ENCODE measurements at regions not wholly inside any gene's neighbourhood (a gene's known extent, or its start where the extent isn't known, plus 50 kb on each side); places are given as distances from the start of the nearest gene placed in this dataset.
"Not testable (repeated sequence)": the region's sequence is repeated elsewhere in the genome, so short reads cannot be mapped to it uniquely, and the experiment has no call there.

GRCh38 chr12:4156317-4156716 is 117.2 kb upstream of the CCND2 start:
- DNase-seq (ENCODE audit: low read depth) = no peak

GRCh38 chr12:4154672-4155225 is 118.8 kb upstream of the CCND2 start:
- no peak for DNase-seq (ENCODE audit: low read depth)

GRCh38 chr12:4153343-4153892 is 120.1 kb upstream of the CCND2 start:
- DNase-seq (ENCODE audit: low read depth) = peak; percentile 42

- DNase-seq (ENCODE audit: low read depth) = no peak
These were observed 121.3 kb upstream of the CCND2 start for GRCh38 chr12:4152145-4152795.

GRCh38 chr12:4151362-4152121 is 122.0 kb upstream of the CCND2 start:
- no peak for DNase-seq (ENCODE audit: low read depth)

- not testable (repeated sequence) for DNase-seq (ENCODE audit: low read depth)
These were observed 123.2 kb upstream of the CCND2 start for GRCh38 chr12:4150355-4150754.

- peak; percentile 17 for DNase-seq (ENCODE audit: low read depth)
These were observed 125.0 kb upstream of the CCND2 start for GRCh38 chr12:4148418-4149056.

GRCh38 chr12:4147031-4147481 is 126.5 kb upstream of the CCND2 start:
- DNase-seq (ENCODE audit: low read depth) = no peak

- DNase-seq (ENCODE audit: low read depth) = no peak
These were observed 127.3 kb upstream of the CCND2 start for GRCh38 chr12:4145990-4146859.

- DNase-seq (ENCODE audit: low read depth) = no peak
These were observed 128.9 kb upstream of the CCND2 start for GRCh38 chr12:4144676-4145075.

GRCh38 chr12:4143896-4144295 is 129.7 kb upstream of the CCND2 start:
- DNase-seq (ENCODE audit: low read depth) = no peak

- no peak for DNase-seq (ENCODE audit: low read depth)
These were observed 132.0 kb upstream of the CCND2 start for GRCh38 chr12:4141348-4142270.

- DNase-seq (ENCODE audit: low read depth) = no peak
These were observed 132.8 kb upstream of the CCND2 start for GRCh38 chr12:4140581-4141301.

GRCh38 chr12:4139191-4139590 is 134.4 kb upstream of the CCND2 start:
- DNase-seq (ENCODE audit: low read depth) = no peak

- DNase-seq (ENCODE audit: low read depth) = not testable (repeated sequence)
These were observed 135.0 kb upstream of the CCND2 start for GRCh38 chr12:4138532-4138931.

GRCh38 chr12:4138051-4138450 is 135.5 kb upstream of the CCND2 start:
- no peak for DNase-seq (ENCODE audit: low read depth)

- DNase-seq (ENCODE audit: low read depth) = no peak
These were observed 136.1 kb upstream of the CCND2 start for GRCh38 chr12:4137441-4137840.

GRCh38 chr12:4137015-4137414 is 136.5 kb upstream of the CCND2 start:
- no peak for DNase-seq (ENCODE audit: low read depth)

GRCh38 chr12:4135919-4136605 is 137.5 kb upstream of the CCND2 start:
- DNase-seq (ENCODE audit: low read depth) = no peak

Data from activated T-helper 1 cell treated with Interleukin-2 at 50 U/mL for 16 hours (primary cell).